Adipocyte (in vitro differentiated cells): ENCODE measurements at regions not wholly inside any gene's neighbourhood (a gene's known extent, or its start where the extent isn't known, plus 50 kb on each side); places are given as distances from the start of the nearest gene placed in this dataset.

Source experiments
- DNase-seq: peaks from one replicate; pipeline ENCODE4 v3.0.0-alpha.2; 2015; ENCODE audit warnings: low read depth
- H3K27me3 ChIP-seq: replicated peaks from 2 replicates; pipeline ENCODE4 v1.7.0; 2013; ENCODE audit warnings: mild to moderate bottlenecking, low read length, moderate library complexity; ENCODE audit not compliant: control insufficient read depth, insufficient read depth
- H3K36me3 ChIP-seq: 2 replicates; pipeline ENCODE4 v1.7.0; 2013; ENCODE audit warnings: low read length, mild to moderate bottlenecking, moderate library complexity; ENCODE audit not compliant: control insufficient read depth, insufficient read depth, severe bottlenecking
- H3K4me1 ChIP-seq: 2 replicates; pipeline ENCODE4 v1.7.0; 2013; ENCODE audit warnings: mild to moderate bottlenecking, low read length, moderate library complexity; ENCODE audit not compliant: control insufficient read depth, insufficient read depth
- H3K4me3 ChIP-seq: 2 replicates; pipeline ENCODE4 v1.7.0; 2013; ENCODE audit warnings: mild to moderate bottlenecking, low read length, moderate library complexity
- H3K9ac ChIP-seq: 2 replicates; pipeline ENCODE4 v1.7.0; 2013; ENCODE audit warnings: mild to moderate bottlenecking, low read length, moderate library complexity
- H3K9me3 ChIP-seq: 2 replicates; pipeline ENCODE4 v1.7.0; 2013; ENCODE audit warnings: mild to moderate bottlenecking, low read length, moderate library complexity; ENCODE audit not compliant: control insufficient read depth

DNA sequence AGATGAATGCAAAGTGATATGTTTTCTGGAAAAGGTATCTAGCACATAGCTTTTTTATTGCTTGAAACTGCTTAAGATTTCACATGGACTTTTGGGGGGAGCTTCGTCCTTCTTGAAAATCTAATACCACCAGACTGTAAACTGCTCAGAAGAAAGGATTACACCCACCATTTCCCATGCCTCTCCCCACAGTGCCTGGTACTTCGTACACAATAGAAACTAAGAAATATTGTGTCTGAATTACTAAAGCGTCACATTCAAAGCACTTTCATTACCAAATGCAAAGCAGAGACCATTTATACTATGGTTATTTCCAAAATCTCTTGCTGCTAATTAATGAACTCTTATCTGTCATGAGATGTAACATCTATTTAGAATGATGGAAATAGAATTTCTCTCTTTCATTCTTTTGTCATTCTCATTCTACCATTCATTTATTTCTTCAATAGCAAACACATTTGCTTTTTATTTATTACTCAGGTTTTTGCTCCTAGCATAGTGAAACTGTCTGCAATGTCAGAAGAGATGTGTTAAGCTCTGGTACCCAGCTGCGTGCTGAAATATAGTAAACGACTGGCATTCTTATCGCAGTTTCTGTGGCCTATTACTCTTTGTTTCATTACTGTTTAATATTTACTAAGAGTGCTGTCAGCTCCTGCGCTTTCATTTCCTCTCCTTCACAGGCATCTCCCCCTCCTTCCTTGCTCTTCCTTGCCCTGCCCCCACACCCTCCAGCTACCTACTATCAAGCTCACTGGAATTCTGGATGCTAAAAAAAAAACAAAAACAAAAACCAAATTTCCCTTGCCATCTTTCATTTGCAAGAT, 51.4 kb upstream of the RAPGEF2 start:
- Histone ChIP-seq H3K4me1 (peaks cover 8% of the 10 kb centered on the region), H3K36me3 (no peaks in the 10 kb centered on the region), H3K4me3 (no peak overlapping the region), H3K9ac (no peak overlapping the region), H3K27me3 (peaks cover 4% of the 10 kb centered on the region), H3K9me3 (no peaks in the 10 kb centered on the region)
- DNase-seq: no peak

DNA sequence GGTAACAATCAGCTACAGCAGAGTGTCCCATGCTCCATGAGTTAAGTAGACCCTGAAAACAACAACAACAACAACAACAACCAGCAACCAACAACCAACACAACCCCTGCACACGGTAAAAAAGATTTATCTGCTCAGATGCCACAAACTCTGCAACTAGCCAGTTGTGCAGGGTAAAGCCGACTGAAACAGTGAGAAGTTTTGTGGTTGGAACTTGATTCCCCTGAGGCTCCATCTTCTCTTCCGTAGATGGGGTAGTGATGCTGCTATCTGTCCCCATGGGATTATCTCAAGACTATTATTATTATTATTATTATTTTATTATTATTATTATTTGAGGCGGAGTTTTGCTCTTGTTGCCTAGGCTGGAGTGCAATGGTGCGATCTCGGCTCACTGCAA, 50.6 kb upstream of the RAPGEF2 start:
- H3K27me3 ChIP-seq: peaks cover 4% of the 10 kb centered on the region
- H3K36me3 ChIP-seq: no peaks in the 10 kb centered on the region
- H3K4me1 ChIP-seq: peaks cover 8% of the 10 kb centered on the region
- no peak for DNase-seq
- H3K9ac ChIP-seq: no peak overlapping the region
- H3K9me3 ChIP-seq: no peaks in the 10 kb centered on the region
- no peak overlapping the region for H3K4me3 ChIP-seq
